IPS DF 4.7 (cell line): ENCODE measurements at regions not wholly inside any gene's neighbourhood (a gene's known extent, or its start where the extent isn't known, plus 50 kb on each side); places are given as distances from the start of the nearest gene placed in this dataset.
A peak's percentile ranks its signal among the peaks of the same experiment; 100 is the strongest.

Experiments
- DNase-seq: peaks from one replicate; pipeline ENCODE4 v3.0.0-alpha.2; 2013; ENCODE audit warnings: low spot score; ENCODE audit errors: extremely low read depth

- no peak for DNase-seq
These were observed 616.4 kb downstream of the TAFA4 start for GRCh38 chr3:68315964-68316363.

DNA sequence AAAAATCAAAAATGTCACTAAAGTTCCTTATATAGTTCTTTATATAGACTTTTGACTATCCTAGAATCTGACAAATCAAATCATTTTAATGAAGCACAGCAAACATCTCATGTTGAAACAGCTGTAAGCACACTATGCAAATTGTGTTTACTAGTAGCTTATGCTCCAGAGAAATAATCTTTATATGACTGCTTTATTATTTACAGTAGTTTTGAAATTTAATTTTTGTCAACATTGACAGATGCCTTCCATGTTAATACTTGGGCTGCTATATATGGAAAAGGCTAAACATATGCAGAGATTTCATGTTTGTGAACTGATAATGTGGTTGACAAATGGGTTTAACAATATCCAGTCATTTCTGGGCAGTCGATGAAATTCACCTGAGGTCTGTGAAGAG, 616.8 kb downstream of the TAFA4 start:
- no peak for DNase-seq

DNA sequence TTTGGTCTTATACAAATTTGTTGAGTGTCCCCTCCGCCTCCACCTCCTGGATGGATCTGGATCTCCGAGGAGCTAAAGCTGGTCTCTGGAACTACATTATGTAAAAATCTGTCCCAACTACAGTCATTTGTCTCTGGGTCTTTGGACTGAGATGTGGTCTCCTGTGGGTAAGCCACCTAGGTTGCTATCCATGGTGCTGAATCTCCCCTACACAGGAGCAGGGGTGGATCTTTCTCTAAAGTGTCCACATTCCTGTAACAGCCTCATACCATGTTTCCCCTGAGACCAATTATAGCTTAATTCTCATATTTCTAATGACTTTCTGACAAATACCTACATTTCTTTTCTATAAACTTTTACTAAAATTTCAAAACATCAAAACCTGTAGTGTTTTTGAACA, 625.8 kb downstream of the TAFA4 start:
- peak; percentile 19 for DNase-seq

DNA sequence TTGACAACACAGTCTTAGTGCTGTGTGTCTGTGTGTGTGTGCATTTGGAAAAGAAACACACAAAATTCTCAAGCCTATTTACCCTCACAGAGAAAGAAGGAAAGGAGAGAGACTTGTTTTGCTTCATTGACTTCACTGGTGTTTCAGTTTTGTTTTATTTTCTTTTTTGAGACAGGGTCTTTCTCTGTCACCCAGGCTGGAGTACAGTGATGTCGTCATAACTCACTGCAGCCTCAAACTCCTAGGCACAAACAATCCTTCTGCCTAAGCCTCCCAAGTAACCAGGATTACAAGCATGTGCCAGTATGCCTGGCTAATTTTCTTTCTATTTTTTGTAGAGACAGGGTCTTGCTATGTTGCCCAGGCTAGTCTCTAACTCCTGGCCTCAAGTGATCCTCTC, 636.9 kb downstream of the TAFA4 start:
- DNase-seq, result no peak

DNA sequence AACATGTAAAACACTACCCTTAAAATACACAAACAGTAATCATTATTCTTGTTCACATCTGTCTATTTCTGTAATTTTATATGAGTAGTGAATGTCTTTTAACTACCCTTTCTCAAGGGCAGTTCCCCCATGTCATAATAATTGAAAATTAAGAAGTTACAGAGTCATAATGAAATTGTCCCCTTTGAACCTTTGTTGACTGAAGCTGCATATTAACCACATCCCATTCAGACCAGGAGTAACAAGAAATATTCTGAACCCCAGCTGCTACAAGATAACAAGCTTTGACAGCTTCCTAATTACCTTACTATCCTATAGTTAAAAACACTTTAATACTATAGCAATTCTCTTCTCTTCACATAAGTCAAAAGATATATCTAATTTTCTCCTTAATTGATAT, 635.9 kb upstream of the SUCLG2 start:
- DNase-seq, result no peak

GRCh38 chr3:68288085-68288484, 633.7 kb upstream of the SUCLG2 start:
- no peak for DNase-seq

DNA sequence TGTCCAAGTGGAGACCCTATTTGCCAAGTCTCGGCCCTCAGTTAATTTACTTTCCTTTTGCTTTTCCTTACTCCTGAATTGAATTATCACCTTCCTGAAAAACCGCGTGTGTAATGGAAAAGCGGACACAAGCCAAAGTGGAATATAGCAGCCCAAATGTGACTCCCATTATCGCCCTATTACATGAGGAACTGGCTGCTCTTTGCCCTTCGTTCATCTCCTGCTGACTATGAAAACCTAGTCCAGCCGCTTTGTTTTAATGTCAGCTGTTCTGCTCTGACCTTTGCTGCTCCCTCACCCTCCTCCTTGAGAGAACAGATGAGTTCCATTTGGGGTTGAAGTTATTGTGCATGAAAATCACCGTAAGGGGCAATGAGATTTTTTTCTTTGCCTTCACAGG, 632.7 kb upstream of the SUCLG2 start:
- no peak for DNase-seq

DNA sequence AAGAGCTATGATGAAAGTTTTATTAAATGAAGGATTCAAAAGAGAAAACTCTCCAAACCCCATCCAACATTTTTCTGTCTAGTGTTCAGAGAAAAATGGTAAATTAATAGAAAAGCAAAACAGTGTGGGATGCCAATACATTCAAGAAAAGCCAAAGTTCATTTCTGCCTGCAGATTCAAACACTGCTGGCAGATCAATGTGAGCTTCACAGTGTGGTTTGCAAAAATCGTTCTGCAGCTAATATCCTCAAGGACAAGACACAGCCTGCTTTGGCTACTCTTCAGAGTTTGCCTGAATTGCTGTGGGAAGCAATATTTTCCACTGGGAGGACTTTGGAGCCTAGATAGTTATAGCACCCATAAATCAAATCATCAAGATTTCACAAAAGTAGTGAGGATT, 619.9 kb upstream of the SUCLG2 start:
- no peak for DNase-seq

GRCh38 chr3:68271145-68271544, 616.7 kb upstream of the SUCLG2 start:
- no peak for DNase-seq

GRCh38 chr3:68256635-68257223, 602.3 kb upstream of the SUCLG2 start:
- DNase-seq, result no peak

DNA sequence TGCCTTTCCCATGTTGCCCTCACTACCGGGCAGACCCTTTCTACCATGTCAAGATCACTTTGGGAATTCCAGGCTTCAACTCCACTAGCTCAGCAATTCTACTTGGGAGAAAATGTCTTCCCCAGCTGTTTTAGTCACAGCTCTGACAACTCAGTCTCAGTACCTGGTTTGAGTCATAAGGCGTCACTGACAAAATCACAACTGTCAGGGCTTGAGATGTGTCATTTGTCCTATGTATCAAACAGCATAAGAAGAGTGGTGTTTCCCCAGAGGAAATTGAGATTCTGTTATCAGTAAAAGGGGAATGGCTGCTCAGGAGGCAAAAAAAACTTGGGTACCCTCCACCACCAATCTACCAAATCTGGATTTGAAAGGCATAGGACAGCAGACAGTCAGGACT, 594.9 kb upstream of the SUCLG2 start:
- DNase-seq, result no peak

DNA sequence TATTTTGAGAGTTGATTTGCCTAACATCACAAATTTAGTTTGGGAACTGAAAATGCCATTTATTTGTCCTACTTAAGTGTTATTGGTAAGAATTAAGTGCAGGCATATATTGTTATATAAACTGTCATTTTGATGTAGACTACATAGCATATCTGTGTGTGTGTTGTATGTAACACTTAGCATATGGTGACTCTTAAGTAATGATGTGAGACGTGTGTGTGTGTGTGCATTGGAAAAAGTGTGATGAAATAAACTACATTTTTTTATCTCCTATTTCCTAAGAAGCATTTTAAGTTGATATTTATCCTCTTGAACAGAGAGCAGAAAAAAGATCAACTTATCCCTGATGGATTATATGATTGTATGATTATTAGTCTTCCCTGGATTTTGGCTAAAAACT, 588.2 kb upstream of the SUCLG2 start:
- DNase-seq, result no peak

- DNase-seq, result no peak
These were observed 585.1 kb upstream of the SUCLG2 start for GRCh38 chr3:68239542-68239941.

- DNase-seq, result no peak
These were observed 579.8 kb upstream of the SUCLG2 start for GRCh38 chr3:68234076-68234780.

DNA sequence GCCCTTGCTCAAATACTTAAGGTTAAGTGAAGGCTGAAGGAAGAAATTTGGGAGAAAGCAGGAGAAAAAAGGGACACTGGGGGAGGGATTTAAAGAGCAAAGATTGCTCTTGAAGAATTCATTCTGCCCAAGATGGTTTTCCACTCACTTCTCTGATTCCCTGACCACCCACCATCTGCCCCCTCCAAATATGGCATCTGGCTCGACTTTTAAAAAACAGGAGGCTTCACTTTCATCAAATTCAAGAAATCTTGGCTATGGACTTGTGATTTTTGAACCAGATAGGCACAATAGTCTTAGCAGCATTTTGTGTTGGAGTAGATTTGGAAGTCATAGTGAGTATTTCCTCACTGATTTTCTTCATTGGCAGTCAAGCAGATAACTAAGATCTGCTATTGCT, 574.4 kb upstream of the SUCLG2 start:
- no peak for DNase-seq

GRCh38 chr3:68220832-68221231, 566.4 kb upstream of the SUCLG2 start:
- no peak for DNase-seq

GRCh38 chr3:68211637-68212036, 557.2 kb upstream of the SUCLG2 start:
- no peak for DNase-seq

- DNase-seq, result no peak
These were observed 556.2 kb upstream of the SUCLG2 start for GRCh38 chr3:68210635-68211034.

- DNase-seq, result no peak
These were observed 552.9 kb upstream of the SUCLG2 start for GRCh38 chr3:68207327-68207726.

DNA sequence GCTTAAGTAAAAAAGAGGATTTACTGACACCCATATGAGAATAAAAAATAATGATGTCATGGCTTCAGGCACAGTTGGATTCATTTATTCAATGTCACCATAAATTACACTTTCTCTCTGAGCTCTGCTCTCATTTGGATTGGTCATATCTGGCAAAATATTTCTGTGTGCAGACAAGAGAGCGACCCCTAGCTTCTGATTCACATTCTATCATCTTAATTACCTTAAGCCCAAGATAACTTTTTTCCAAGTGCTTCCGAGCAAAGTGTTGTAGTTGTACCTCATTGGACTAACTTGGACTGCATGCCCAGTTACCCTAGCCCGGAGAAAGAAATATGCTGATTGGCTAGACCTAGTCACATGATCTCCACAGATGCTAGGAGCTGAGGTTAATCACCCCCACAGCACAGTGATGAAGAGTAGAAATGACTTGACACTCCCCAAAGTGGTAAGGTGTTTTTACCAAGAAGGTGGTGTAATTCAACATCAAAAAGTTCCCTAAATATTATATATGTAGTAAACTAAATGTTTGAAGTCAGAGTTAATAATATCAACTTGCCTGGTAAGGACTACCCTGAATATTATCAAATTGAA, 552.2 kb upstream of the SUCLG2 start:
- no peak for DNase-seq

- DNase-seq, result no peak
These were observed 532.3 kb upstream of the SUCLG2 start for GRCh38 chr3:68186733-68187132.

DNA sequence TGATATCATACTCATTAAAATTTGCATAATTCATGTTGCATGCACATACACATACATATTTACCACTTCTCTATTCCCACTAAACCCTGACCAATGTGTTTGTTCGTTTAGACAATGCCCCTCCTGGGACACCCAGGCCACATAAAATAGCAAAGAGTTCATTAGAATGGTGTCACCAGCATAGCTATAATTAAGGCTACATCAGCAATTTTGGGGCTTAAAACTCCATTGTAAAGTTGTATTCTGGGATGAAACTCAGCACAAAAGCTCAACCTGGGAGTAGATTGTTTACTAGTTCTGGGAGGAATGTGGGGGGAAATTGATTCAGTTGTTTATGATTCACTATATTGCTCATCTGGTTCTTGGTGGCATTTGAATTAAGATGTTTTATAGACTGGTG, 522.2 kb upstream of the SUCLG2 start:
- no peak for DNase-seq

DNA sequence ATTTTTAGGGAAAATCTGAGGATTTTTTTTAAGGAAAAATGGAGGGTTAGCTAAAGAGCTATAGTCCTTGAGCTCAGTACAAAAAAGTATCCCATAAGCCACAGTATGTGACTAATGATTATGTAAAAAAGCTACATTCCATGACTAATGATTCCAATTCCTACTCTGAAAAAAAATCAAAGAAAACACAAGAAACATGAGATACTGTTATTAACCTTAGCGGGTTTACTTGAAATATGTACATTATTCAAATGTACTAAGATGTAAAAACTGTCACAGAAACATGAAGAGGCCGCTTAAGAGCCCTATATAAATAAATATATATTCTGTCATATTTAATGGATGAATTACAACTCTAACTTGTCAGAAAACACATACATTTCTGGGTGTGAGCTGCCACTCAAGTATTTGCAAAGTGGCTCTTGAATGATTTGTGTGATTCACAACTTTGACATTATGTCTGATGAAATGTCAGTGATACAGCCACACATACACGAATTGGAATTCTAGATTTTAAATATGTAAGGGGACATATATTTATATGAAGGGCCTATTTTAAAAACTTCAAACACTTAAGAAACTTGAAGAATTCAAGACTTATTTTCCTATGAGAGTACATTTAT, 518.7 kb upstream of the SUCLG2 start:
- no peak for DNase-seq
